Body of pancreas (tissue), 4 donors: ENCODE measurements at regions not wholly inside any gene's neighbourhood (a gene's known extent, or its start where the extent isn't known, plus 50 kb on each side); places are given as distances from the start of the nearest gene placed in this dataset.

Source experiments
- ATAC-seq: fragments of 150-250 bp; one replicate; pipeline ENCODE4 v1.9.1; 2016
- DNase-seq, 4 donors: peaks; one replicate each; pipeline ENCODE4 v3.0.0-alpha.2; 2019
- H3K27ac ChIP-seq, 4 donors: fragments of 200-600 bp; sonication (generic); 1 replicate in 3 of 4; 2 replicates in 1 of 4; pipeline versions ENCODE4 v1.5.1 to v1.6.1; 2016 to 2019; ENCODE audit warnings: mild to moderate bottlenecking in 1 of 4, mixed read lengths in 1 of 4, moderate library complexity in 1 of 4
- H3K27me3 ChIP-seq, 2 donors: fragments of 200-600 bp; sonication (generic); one replicate each; pipeline ENCODE4 v1.6.0; 2016; ENCODE audit warnings: mild to moderate bottlenecking in 1 of 2
- H3K36me3 ChIP-seq, 2 donors: fragments of 200-600 bp; sonication (generic); replicated peaks in 1 of 2; 2 replicates each; pipeline ENCODE4 v1.5.1; 2016; ENCODE audit warnings: low read depth in 2 of 2; ENCODE audit not compliant: insufficient read depth in 1 of 2
- H3K4me1 ChIP-seq: fragments of 200-600 bp; sonication (generic); one replicate; pipeline ENCODE4 v1.6.0; 2016
- H3K4me3 ChIP-seq, 2 donors: fragments of 200-600 bp; sonication (generic); 1 replicate in 1 of 2; 2 replicates in 1 of 2; pipeline ENCODE4 v1.5.1; 2016 to 2019
- H3K9me3 ChIP-seq, 3 donors: fragments of 200-600 bp; sonication (generic); 1 replicate in 2 of 3; 2 replicates in 1 of 3; pipeline ENCODE4 v1.5.1; 2016
- POLR2A ChIP-seq, 3 donors: fragments of 450-650 bp; IDR thresholded peaks; one replicate each; pipeline ENCODE4 v1.6.1; 2016; ENCODE audit warnings: antibody characterized with exemption in 3 of 3, mild to moderate bottlenecking in 2 of 3
- WGBS, 2 donors: methylation state at CpG; one replicate each; pipeline ENCODE4 v1.1.5; 2017; 5-methylcytosine and 5-hydroxymethylcytosine counted together
- intact Hi-C: fragments of 100-400 bp; cut with DNase I; formaldehyde crosslinking; loops from one replicate; pipeline ENCODE4 v1.15.1; 2023
- TF ChIP-seq, protein P1 (sequence below), 7 experiments: fragments of 450-650 bp in 4 of 7; fragments of 200-600 bp in 3 of 7; sonication (generic) in 3 of 7; IDR thresholded peaks; one replicate each; pipeline ENCODE4 v1.5.1; 2016 to 2019; ENCODE audit warnings: antibody characterized with exemption in 7 of 7

GRCh38 chrX:146224442-146224841 lies 406.8 kb downstream of the SLITRK2 start:
- intact Hi-C loops: no loop called here
- ATAC-seq (no peak), DNase-seq (no peak)
- Histone ChIP-seq H3K9me3 (no peaks in the 10 kb centered on the region), H3K27me3 (no peaks in the 10 kb centered on the region), H3K4me3 (no peak overlapping the region), H3K36me3 (no peaks in the 10 kb centered on the region), H3K4me1 (no peaks in the 10 kb centered on the region), H3K27ac (no peak overlapping the region)
- TF ChIP-seq, protein P1, sequence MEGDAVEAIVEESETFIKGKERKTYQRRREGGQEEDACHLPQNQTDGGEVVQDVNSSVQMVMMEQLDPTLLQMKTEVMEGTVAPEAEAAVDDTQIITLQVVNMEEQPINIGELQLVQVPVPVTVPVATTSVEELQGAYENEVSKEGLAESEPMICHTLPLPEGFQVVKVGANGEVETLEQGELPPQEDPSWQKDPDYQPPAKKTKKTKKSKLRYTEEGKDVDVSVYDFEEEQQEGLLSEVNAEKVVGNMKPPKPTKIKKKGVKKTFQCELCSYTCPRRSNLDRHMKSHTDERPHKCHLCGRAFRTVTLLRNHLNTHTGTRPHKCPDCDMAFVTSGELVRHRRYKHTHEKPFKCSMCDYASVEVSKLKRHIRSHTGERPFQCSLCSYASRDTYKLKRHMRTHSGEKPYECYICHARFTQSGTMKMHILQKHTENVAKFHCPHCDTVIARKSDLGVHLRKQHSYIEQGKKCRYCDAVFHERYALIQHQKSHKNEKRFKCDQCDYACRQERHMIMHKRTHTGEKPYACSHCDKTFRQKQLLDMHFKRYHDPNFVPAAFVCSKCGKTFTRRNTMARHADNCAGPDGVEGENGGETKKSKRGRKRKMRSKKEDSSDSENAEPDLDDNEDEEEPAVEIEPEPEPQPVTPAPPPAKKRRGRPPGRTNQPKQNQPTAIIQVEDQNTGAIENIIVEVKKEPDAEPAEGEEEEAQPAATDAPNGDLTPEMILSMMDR (IDR thresholded peaks at IDR 0.05): peak in 2 of 7 experiments; percentile 25 to 31
- no peak for TF ChIP-seq POLR2A (IDR thresholded peaks at IDR 0.05)
- WGBS, 2 donors: 83 to 86% methylated on average over 1 of the region's 1 CpG

- Histone ChIP-seq H3K36me3 (no peaks in the 10 kb centered on the region), H3K27me3 (no peaks in the 10 kb centered on the region), H3K4me1 (no peaks in the 10 kb centered on the region), H3K4me3 (no peak overlapping the region), H3K27ac (no peak overlapping the region), H3K9me3 (no peaks in the 10 kb centered on the region)
- 59 to 100% methylated on average over 2 of the region's 2 CpGs for WGBS, 2 donors
- DNase-seq: no peak
- no peak for TF ChIP-seq POLR2A (IDR thresholded peaks at IDR 0.05)
- TF ChIP-seq, protein P1 (IDR thresholded peaks at IDR 0.05): no peak
- no peak for ATAC-seq
- intact Hi-C loops: no loop called here
Observed at GRCh38 chrX:146238173-146238572, 420.5 kb downstream of the SLITRK2 start.

GRCh38 chrX:146241902-146242301 lies 424.3 kb downstream of the SLITRK2 start:
- WGBS, 2 donors: 59 to 69% methylated on average over 3 of the region's 3 CpGs
- DNase-seq (no peak), ATAC-seq (no peak)
- Histone ChIP-seq H3K4me1 (no peaks in the 10 kb centered on the region), H3K27me3 (no peaks in the 10 kb centered on the region), H3K27ac (no peak overlapping the region), H3K9me3 (no peaks in the 10 kb centered on the region), H3K36me3 (no peaks in the 10 kb centered on the region), H3K4me3 (no peak overlapping the region)
- intact Hi-C loops: no loop called here
- TF ChIP-seq POLR2A (IDR thresholded peaks at IDR 0.05): no peak
- TF ChIP-seq, protein P1 (IDR thresholded peaks at IDR 0.05): no peak

DNA sequence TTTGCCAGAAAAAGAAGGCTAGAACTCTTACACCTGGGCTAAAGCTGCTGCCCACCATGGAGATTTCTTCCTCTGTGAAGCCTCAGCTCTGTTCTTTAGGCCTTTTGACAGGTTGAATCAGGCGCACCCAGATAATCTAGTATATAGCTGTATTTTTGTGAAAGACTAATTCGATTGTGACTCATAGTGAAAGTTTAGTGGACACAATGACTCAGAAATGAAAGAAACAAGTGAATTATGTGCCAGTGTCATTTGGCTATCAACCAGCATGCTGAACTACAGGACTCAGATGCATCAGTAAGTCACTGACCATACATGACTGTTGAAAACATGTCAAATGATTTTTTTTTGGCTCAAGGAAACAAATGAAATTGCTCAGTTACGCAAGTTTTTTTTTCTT lies 425.4 kb downstream of the SLITRK2 start:
- no peak for DNase-seq
- H3K27me3 ChIP-seq: no peaks in the 10 kb centered on the region
- no peak overlapping the region for H3K27ac ChIP-seq
- TF ChIP-seq, protein P1 (IDR thresholded peaks at IDR 0.05): no peak
- TF ChIP-seq POLR2A (IDR thresholded peaks at IDR 0.05): no peak
- ATAC-seq: no peak
- H3K4me1 ChIP-seq: no peaks in the 10 kb centered on the region
- intact Hi-C loops: no loop called here
- no peaks in the 10 kb centered on the region for H3K9me3 ChIP-seq
- no peak overlapping the region for H3K4me3 ChIP-seq
- WGBS, 2 donors: 60 to 62% methylated on average over 3 of the region's 3 CpGs
- no peaks in the 10 kb centered on the region for H3K36me3 ChIP-seq

- intact Hi-C loops: no loop called here
Observed at GRCh38 chrX:146259207-146259606, 441.6 kb downstream of the SLITRK2 start.

More at GRCh38 chrX:146259207-146259606, 441.6 kb downstream of the SLITRK2 start:
- DNase-seq (no peak), ATAC-seq (no peak)
- no peak overlapping the region for H3K27ac ChIP-seq
- WGBS, 2 donors: 82 to 95% methylated on average over 18 of the region's 18 CpGs
- H3K4me1 ChIP-seq: no peaks in the 10 kb centered on the region
- H3K36me3 ChIP-seq: no peaks in the 10 kb centered on the region
- no peaks in the 10 kb centered on the region for H3K9me3 ChIP-seq
- H3K4me3 ChIP-seq: no peak overlapping the region
- TF ChIP-seq POLR2A (IDR thresholded peaks at IDR 0.05): no peak
- TF ChIP-seq, protein P1 (IDR thresholded peaks at IDR 0.05): no peak
- H3K27me3 ChIP-seq: no peaks in the 10 kb centered on the region
